Heart right ventricle (tissue), 16 donors: ENCODE measurements at regions not wholly inside any gene's neighbourhood (a gene's known extent, or its start where the extent isn't known, plus 50 kb on each side); places are given as distances from the start of the nearest gene placed in this dataset.

Source experiments
- ATAC-seq, 8 donors: fragments of 200-7000 bp; cut with Tn5 transposase; one replicate each; pipeline ENCODE4 v1.9.1; 2020; ENCODE audit warnings: mild to moderate bottlenecking in 8 of 8, moderate library complexity in 8 of 8, moderate number of reproducible peaks in 1 of 8
- DNase-seq, 2 donors: peaks; one replicate each; pipeline ENCODE4 v3.0.0-alpha.2; 2020
- H3K27ac ChIP-seq, 10 donors: fragments of 200-600 bp; sonication (generic) in 2 of 10; one replicate each; pipeline versions ENCODE4 v1.5.0 to v1.8.0; 2020 to 2022; ENCODE audit warnings: mild to moderate bottlenecking in 3 of 10
- H3K27me3 ChIP-seq, 7 donors: fragments of 200-600 bp; one replicate each; pipeline ENCODE4 v1.8.0; 2021 to 2022; ENCODE audit warnings: mild to moderate bottlenecking in 2 of 7
- H3K36me3 ChIP-seq, 9 donors: fragments of 200-600 bp; sonication (generic) in 1 of 9; one replicate each; pipeline versions ENCODE4 v1.5.0 to v1.8.0; 2020 to 2022; ENCODE audit warnings: mild to moderate bottlenecking in 2 of 9
- H3K4me1 ChIP-seq, 9 donors: fragments of 200-600 bp; sonication (generic) in 1 of 9; one replicate each; pipeline versions ENCODE4 v1.5.0 to v1.8.0; 2020 to 2022; ENCODE audit warnings: mild to moderate bottlenecking in 4 of 9
- H3K4me3 ChIP-seq, 10 donors: fragments of 200-600 bp; sonication (generic) in 2 of 10; one replicate each; pipeline versions ENCODE4 v1.5.0 to v1.8.0; 2020 to 2022; ENCODE audit warnings: mild to moderate bottlenecking in 7 of 10, moderate library complexity in 2 of 10
- H3K9me3 ChIP-seq, 11 donors: fragments of 200-600 bp in 10 of 11; sonication (generic) in 2 of 11; one replicate each; pipeline versions ENCODE4 v1.5.0 to v1.8.0; 2013 to 2022; ENCODE audit warnings: mild to moderate bottlenecking in 2 of 11, control low read depth in 1 of 11, moderate library complexity in 1 of 11
- WGBS, 2 donors: extraction: QIAGEN DNeasy Blood & Tissue Kit; methylation state at CpG; one replicate each; pipeline ENCODE4 v1.1.7; 2013; ENCODE audit warnings: inconsistent platforms in 1 of 2; 5-methylcytosine and 5-hydroxymethylcytosine counted together
- intact Hi-C, 10 donors: fragments of 100-400 bp; cut with DNase I; formaldehyde crosslinking; loops; one replicate each; pipeline versions ENCODE4 v1.11.1 to v1.14.2; 2022
- TF ChIP-seq, protein P1 (sequence below), 9 donors: fragments of 200-600 bp; sonication (generic) in 2 of 9; IDR thresholded peaks; one replicate each; pipeline versions ENCODE4 v1.5.0 to v1.8.0; 2021 to 2022; ENCODE audit warnings: antibody characterized with exemption in 9 of 9, mild to moderate bottlenecking in 5 of 9, moderate library complexity in 1 of 9
- donor health status: Arrhythmogenic right ventricular cardiomyopathy.
- donor health status: ischemic (EF 13 %, LVEDD 7.1; RV severe dilation, severe dysfunction).
- donor health status: healthy with polysubstance abuse.
- donor health status: DM: no; HTN: yes; CAD: no.
- donor health status: DM: no; HTN: no; CAD: no.
- donor health status: ischemic (EF 25% LVEDD 6.9; RV normal size, moderate dysfunction).
- donor health status: ischemic (EF 25% LVEDD 5.7; RV mildly dilated, moderate dysfunction).
- donor health status: healthy.
- donor health status: DM: yes; HTN: yes; CAD: no.
- donor health status: Ischemic cardiomyopathy.
- donor health status: ischemic (EF 35%, LVEDD 5.7; RV mildly dilated, moderate dysfunction).
- donor health status: nonischemic (EF 11% LVEDD 7.7; RV severe dilation, severe dysfunction).
- donor health status: DM: yes; HTN: yes; CAD: no.
- donor health status: PGD.
- donor health status: ischemic (EF 29% LVEDD 5.4; RV normal size, mild dysfunction).
- donor health status: nonischemic (EF 23%, LVEDD 6.1; RV moderate dilation, normal function).

- 78 to 85% methylated on average over 8 of the region's 8 CpGs for WGBS, 2 donors
- H3K4me3 ChIP-seq, result no peak overlapping the region
- H3K9me3 ChIP-seq, result no peaks in the 10 kb centered on the region
- H3K27me3 ChIP-seq, result no peaks in the 10 kb centered on the region
- intact Hi-C loops, result no loop called here
- no peak for ATAC-seq
- no peak for DNase-seq
- peaks cover 0 to 100% (median 13%) of the 10 kb centered on the region in 9 donors for H3K36me3 ChIP-seq
- peaks cover 0 to 26% (median 8%) of the 10 kb centered on the region in 9 donors for H3K4me1 ChIP-seq
- no peak overlapping the region for H3K27ac ChIP-seq
- TF ChIP-seq, protein P1, sequence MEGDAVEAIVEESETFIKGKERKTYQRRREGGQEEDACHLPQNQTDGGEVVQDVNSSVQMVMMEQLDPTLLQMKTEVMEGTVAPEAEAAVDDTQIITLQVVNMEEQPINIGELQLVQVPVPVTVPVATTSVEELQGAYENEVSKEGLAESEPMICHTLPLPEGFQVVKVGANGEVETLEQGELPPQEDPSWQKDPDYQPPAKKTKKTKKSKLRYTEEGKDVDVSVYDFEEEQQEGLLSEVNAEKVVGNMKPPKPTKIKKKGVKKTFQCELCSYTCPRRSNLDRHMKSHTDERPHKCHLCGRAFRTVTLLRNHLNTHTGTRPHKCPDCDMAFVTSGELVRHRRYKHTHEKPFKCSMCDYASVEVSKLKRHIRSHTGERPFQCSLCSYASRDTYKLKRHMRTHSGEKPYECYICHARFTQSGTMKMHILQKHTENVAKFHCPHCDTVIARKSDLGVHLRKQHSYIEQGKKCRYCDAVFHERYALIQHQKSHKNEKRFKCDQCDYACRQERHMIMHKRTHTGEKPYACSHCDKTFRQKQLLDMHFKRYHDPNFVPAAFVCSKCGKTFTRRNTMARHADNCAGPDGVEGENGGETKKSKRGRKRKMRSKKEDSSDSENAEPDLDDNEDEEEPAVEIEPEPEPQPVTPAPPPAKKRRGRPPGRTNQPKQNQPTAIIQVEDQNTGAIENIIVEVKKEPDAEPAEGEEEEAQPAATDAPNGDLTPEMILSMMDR (IDR thresholded peaks at IDR 0.05), result no peak
Measured at GRCh38 chr7:130872756-130873448, 138.9 kb upstream of the KLF14 start.

- Histone ChIP-seq H3K9me3 (no peaks in the 10 kb centered on the region), H3K27me3 (no peaks in the 10 kb centered on the region), H3K4me1 (peaks cover 0 to 30% (median 9%) of the 10 kb centered on the region in 9 donors), H3K27ac (no peak overlapping the region), H3K4me3 (no peak overlapping the region), H3K36me3 (peaks cover 0 to 100% (median 18%) of the 10 kb centered on the region in 9 donors)
- intact Hi-C loops, result no loop called here
- ATAC-seq (peak in 3 of 8 donors; percentile 12 to 45 (median 38)), DNase-seq (no peak)
- WGBS, 2 donors, result 87 to 95% methylated on average over 6 of the region's 6 CpGs
- TF ChIP-seq, protein P1 (IDR thresholded peaks at IDR 0.05), result no peak
Measured at GRCh38 chr7:130874071-130874915, 140.3 kb upstream of the KLF14 start.

GRCh38 chr7:130875265-130875741, 141.3 kb upstream of the KLF14 start:
- Histone ChIP-seq H3K27me3 (no peaks in the 10 kb centered on the region), H3K9me3 (no peaks in the 10 kb centered on the region), H3K4me1 (peaks cover 0 to 38% (median 11%) of the 10 kb centered on the region in 9 donors), H3K4me3 (no peak overlapping the region), H3K36me3 (peaks cover 0 to 99% (median 18%) of the 10 kb centered on the region in 9 donors), H3K27ac (peak overlapping the region in 1 of 10 donors; percentile 32)
- intact Hi-C loops, result no loop called here
- ATAC-seq (peak in 7 of 8 donors; percentile 51 to 77 (median 69)), DNase-seq (peak in 1 of 2 donors; percentile 36)
- 43 to 46% methylated on average over 6 of the region's 6 CpGs for WGBS, 2 donors
- TF ChIP-seq, protein P1 (IDR thresholded peaks at IDR 0.05), result peak; percentile 67 to 82 (median 76)

- WGBS, 2 donors, result 86 to 88% methylated on average over 5 of the region's 5 CpGs
- Histone ChIP-seq H3K27ac (no peak overlapping the region), H3K4me1 (peaks cover 1 to 44% (median 17%) of the 10 kb centered on the region in 9 donors), H3K9me3 (no peaks in the 10 kb centered on the region), H3K4me3 (no peak overlapping the region), H3K36me3 (peaks cover 0 to 99% (median 18%) of the 10 kb centered on the region in 9 donors), H3K27me3 (no peaks in the 10 kb centered on the region)
- ATAC-seq (no peak), DNase-seq (no peak)
- intact Hi-C loops, result no loop called here
- TF ChIP-seq, protein P1 (IDR thresholded peaks at IDR 0.05), result no peak
Measured at GRCh38 chr7:130875901-130876300, 141.9 kb upstream of the KLF14 start.
